HEK293T (cell line): ENCODE measurements at regions not wholly inside any gene's neighbourhood (a gene's known extent, or its start where the extent isn't known, plus 50 kb on each side); places are given as distances from the start of the nearest gene placed in this dataset.

Source experiments
- ARNT ChIP-seq: fragments of 450-650 bp; IDR thresholded peaks from 2 replicates; pipeline ENCODE4 v1.6.1; 2017; ENCODE audit warnings: mild to moderate bottlenecking
- BHLHE40 ChIP-seq: fragments of 450-650 bp; IDR thresholded peaks from 2 replicates; pipeline ENCODE4 v1.6.1; 2016; ENCODE audit warnings: mild to moderate bottlenecking, moderate library complexity, borderline replicate concordance
- CTBP1 ChIP-seq: fragments of 450-650 bp; IDR thresholded peaks from 2 replicates; pipeline ENCODE4 v1.6.1; 2016; ENCODE audit warnings: borderline replicate concordance
- ELF4 ChIP-seq: fragments of 450-650 bp; IDR thresholded peaks from 2 replicates; pipeline ENCODE4 v1.6.1; 2017; ENCODE audit warnings: antibody characterized with exemption
- FOXA1 ChIP-seq: fragments of 450-650 bp; IDR thresholded peaks from 2 replicates; pipeline ENCODE4 v1.6.1; 2016; ENCODE audit warnings: mild to moderate bottlenecking
- FOXM1 ChIP-seq: fragments of 450-650 bp; IDR thresholded peaks from 2 replicates; pipeline ENCODE4 v1.6.1; 2017; ENCODE audit warnings: mild to moderate bottlenecking, borderline replicate concordance
- HDGF ChIP-seq: fragments of 450-650 bp; IDR thresholded peaks from 2 replicates; pipeline ENCODE4 v1.6.1; 2017; ENCODE audit warnings: antibody characterized with exemption, borderline replicate concordance
- L3MBTL2 ChIP-seq: fragments of 450-650 bp; conservative IDR thresholded peaks from 2 replicates; pipeline ENCODE4 v1.6.1; 2016; ENCODE audit warnings: mild to moderate bottlenecking
- LEF1 ChIP-seq: fragments of 450-650 bp; IDR thresholded peaks from 2 replicates; pipeline ENCODE4 v1.6.1; 2017; ENCODE audit warnings: mild to moderate bottlenecking, borderline replicate concordance
- SP1 ChIP-seq: fragments of 450-650 bp; IDR thresholded peaks from 2 replicates; pipeline ENCODE4 v1.6.1; 2017
- TARDBP ChIP-seq: fragments of 450-650 bp; IDR thresholded peaks from 2 replicates; pipeline ENCODE4 v1.6.1; 2016
- ZNF384 ChIP-seq: fragments of 450-650 bp; IDR thresholded peaks from 2 replicates; pipeline ENCODE4 v1.6.1; 2016

- TF ChIP-seq SP1 = no peak
- TF ChIP-seq HDGF = no peak
- no peak for TF ChIP-seq ELF4
- TF ChIP-seq TARDBP = no peak
- TF ChIP-seq FOXM1 = no peak
- no peak for TF ChIP-seq LEF1
- no peak for TF ChIP-seq FOXA1
- no peak for TF ChIP-seq ZNF384
- TF ChIP-seq BHLHE40 = no peak
- no peak for TF ChIP-seq ARNT
- TF ChIP-seq L3MBTL2 = no peak
- no peak for TF ChIP-seq CTBP1
These were observed 864.3 kb upstream of the AGA start for GRCh38 chr4:178306565-178306964.
